Left renal cortex interstitium (tissue), 4 donors: ENCODE measurements at regions not wholly inside any gene's neighbourhood (a gene's known extent, or its start where the extent isn't known, plus 50 kb on each side); places are given as distances from the start of the nearest gene placed in this dataset.
"Not testable (repeated sequence)": the region's sequence is repeated elsewhere in the genome, so short reads cannot be mapped to it uniquely, and the experiment has no call there.

ENCODE experiments used
- DNase-seq, 4 donors: peaks; one replicate each; pipeline ENCODE4 v3.0.0-alpha.2; 2013; ENCODE audit warnings: low read depth in 4 of 4, low spot score in 2 of 4, missing footprints in 1 of 4

- no peak for DNase-seq
Measured at GRCh38 chr13:81658598-81659370, 1317.9 kb upstream of the SPRY2 start.

GRCh38 chr13:81639984-81640582 lies 1299.2 kb upstream of the SPRY2 start:
- no peak for DNase-seq

- no peak for DNase-seq
Measured at GRCh38 chr13:81637457-81637856, 1296.5 kb upstream of the SPRY2 start.

- DNase-seq, result no peak
Measured at GRCh38 chr13:81636120-81636519, 1295.2 kb upstream of the SPRY2 start.

GRCh38 chr13:81615031-81615430 lies 1274.1 kb upstream of the SPRY2 start:
- no peak for DNase-seq

- DNase-seq, result no peak
Measured at GRCh38 chr13:81610644-81611043, 1269.7 kb upstream of the SPRY2 start.

- no peak for DNase-seq
Measured at GRCh38 chr13:81609335-81609734, 1268.4 kb upstream of the SPRY2 start.

- no peak for DNase-seq
Measured at GRCh38 chr13:81606074-81606473, 1265.1 kb upstream of the SPRY2 start.

GRCh38 chr13:81602241-81602640 lies 1261.3 kb upstream of the SPRY2 start:
- no peak for DNase-seq

GRCh38 chr13:81597101-81597500 lies 1256.2 kb upstream of the SPRY2 start:
- no peak for DNase-seq

GRCh38 chr13:81596224-81596753 lies 1255.4 kb upstream of the SPRY2 start:
- DNase-seq, result no peak

- DNase-seq, result no peak
Measured at GRCh38 chr13:81591528-81592220, 1250.7 kb upstream of the SPRY2 start.

- no peak for DNase-seq
Measured at GRCh38 chr13:81582381-81582780, 1241.5 kb upstream of the SPRY2 start.

GRCh38 chr13:81577601-81578195 lies 1236.8 kb upstream of the SPRY2 start:
- DNase-seq, result peak in 1 of 4 donors; percentile 10

- DNase-seq, result no peak
Measured at GRCh38 chr13:81568824-81569223, 1227.9 kb upstream of the SPRY2 start.

GRCh38 chr13:81565849-81566248 lies 1224.9 kb upstream of the SPRY2 start:
- no peak for DNase-seq

- DNase-seq, result peak in 1 of 4 donors; percentile 34
Measured at GRCh38 chr13:81563091-81563490, 1222.2 kb upstream of the SPRY2 start.

- no peak for DNase-seq
Measured at GRCh38 chr13:81562598-81562997, 1221.7 kb upstream of the SPRY2 start.

- no peak for DNase-seq
Measured at GRCh38 chr13:81551036-81551435, 1210.1 kb upstream of the SPRY2 start.

GRCh38 chr13:81546294-81546693 lies 1205.4 kb upstream of the SPRY2 start:
- not testable (repeated sequence) for DNase-seq

GRCh38 chr13:81540777-81541176 lies 1199.9 kb upstream of the SPRY2 start:
- DNase-seq, result no peak
